ENCODE measurements at regions not wholly inside any gene's neighbourhood (a gene's known extent, or its start where the extent isn't known, plus 50 kb on each side); places are given as distances from the start of the nearest gene placed in this dataset.

DNA sequence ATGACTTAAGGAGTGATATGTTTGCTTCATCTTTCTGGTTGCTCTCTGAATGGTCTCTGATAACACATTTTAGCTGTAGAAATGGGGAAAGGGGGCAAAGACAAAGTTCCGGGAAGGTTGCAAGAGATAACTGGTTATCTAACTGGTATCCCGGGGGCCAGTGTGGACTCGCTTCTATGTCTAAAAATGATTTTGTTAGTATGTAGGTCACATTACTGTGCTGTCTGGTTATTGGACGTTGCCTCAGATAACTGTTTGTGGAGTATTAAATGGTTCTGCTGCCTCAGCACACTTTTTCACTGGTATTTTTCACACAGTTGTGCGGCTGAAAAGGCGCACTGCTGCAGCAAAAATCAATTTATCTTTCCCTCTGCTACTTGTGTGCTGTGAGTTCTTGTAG is 63.0 kb upstream of the ZNF536 start:
- Mint-ChIP-seq H3K27ac (ENCODE audit: unreplicated experiment) (no peak overlapping the region), H3K36me3 (ENCODE audit: insufficient read depth, unreplicated experiment) (no peaks in the 10 kb centered on the region), H3K4me1 (ENCODE audit: low read depth, unreplicated experiment) (no peaks in the 10 kb centered on the region), H3K4me3 (ENCODE audit: unreplicated experiment) (no peak overlapping the region), H3K9me3 (ENCODE audit: unreplicated experiment) (no peaks in the 10 kb centered on the region), H3K27me3 (ENCODE audit: insufficient read depth, unreplicated experiment) (no peaks in the 10 kb centered on the region)
- CTCF ChIA-PET = no interaction called here
- TF ChIP-seq, protein P1, sequence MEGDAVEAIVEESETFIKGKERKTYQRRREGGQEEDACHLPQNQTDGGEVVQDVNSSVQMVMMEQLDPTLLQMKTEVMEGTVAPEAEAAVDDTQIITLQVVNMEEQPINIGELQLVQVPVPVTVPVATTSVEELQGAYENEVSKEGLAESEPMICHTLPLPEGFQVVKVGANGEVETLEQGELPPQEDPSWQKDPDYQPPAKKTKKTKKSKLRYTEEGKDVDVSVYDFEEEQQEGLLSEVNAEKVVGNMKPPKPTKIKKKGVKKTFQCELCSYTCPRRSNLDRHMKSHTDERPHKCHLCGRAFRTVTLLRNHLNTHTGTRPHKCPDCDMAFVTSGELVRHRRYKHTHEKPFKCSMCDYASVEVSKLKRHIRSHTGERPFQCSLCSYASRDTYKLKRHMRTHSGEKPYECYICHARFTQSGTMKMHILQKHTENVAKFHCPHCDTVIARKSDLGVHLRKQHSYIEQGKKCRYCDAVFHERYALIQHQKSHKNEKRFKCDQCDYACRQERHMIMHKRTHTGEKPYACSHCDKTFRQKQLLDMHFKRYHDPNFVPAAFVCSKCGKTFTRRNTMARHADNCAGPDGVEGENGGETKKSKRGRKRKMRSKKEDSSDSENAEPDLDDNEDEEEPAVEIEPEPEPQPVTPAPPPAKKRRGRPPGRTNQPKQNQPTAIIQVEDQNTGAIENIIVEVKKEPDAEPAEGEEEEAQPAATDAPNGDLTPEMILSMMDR (IDR thresholded peaks at IDR 0.05; ENCODE audit: insufficient read depth in 1 of 2, low read depth in 1 of 2, low read length in 1 of 2, severe bottlenecking in 1 of 2, unreplicated experiment in 1 of 2) = no peak
- H3K9me3 ChIP-seq = no peaks in the 10 kb centered on the region
- no TSS peak for BruUV-seq (replicated peaks)
- H3K36me3 ChIP-seq (ENCODE audit: control insufficient read depth, insufficient read depth, low read length) = no peaks in the 10 kb centered on the region
- H3K4me3 ChIP-seq (ENCODE audit: low read depth, low read length) = no peak overlapping the region
- DNase-seq = no peak
- 0 out of 2 replicates have a peak, but pooled peaks cover 1% of the 10 kb centered on the region for H3K27me3 ChIP-seq (replicated peaks; ENCODE audit: control insufficient read depth, insufficient read depth, low read length)
- intact Hi-C loops (cut with micrococcal nuclease; ENCODE audit: unreplicated experiment) = no loop called here
- POLR2A ChIA-PET = no interaction called here
- peaks cover 4% of the 10 kb centered on the region for H3K4me1 ChIP-seq

DNA sequence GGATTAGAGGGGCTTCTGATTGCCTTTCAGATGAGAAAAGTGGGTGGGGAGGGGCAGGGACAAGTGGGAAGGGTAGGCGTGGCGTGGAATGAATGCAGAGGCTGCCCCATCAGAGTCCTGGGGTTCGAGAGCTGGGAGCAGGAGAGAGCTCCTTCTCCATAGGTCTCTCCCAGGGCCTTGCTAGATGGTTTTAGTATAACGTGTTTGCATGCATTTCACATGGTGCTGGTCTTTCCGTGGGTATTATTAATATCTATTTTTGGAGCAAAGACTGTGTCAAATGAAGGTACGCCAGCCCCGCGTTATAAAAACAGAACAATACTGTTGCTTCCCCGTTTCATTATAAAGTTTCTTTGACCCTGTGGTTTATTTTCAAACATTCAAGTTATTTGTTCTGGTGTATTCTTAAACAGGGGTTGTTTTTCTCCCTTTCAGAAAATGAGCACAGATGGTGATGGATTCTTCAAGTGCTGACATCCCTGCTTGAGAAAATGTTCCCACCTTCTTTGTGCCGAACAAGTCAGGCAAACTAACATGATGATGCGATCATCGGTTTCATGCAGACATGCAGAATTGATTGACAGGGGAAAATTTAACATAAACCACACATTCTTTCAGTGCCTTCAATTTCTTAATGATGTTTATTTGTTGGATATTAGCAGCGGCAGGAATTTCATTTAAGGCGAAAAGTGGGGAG is 62.1 kb upstream of the ZNF536 start:
- no peak overlapping the region for H3K27ac Mint-ChIP-seq (ENCODE audit: unreplicated experiment)
- H3K27me3 ChIP-seq (replicated peaks; ENCODE audit: control insufficient read depth, insufficient read depth, low read length) = no peaks in the 10 kb centered on the region
- H3K9me3 ChIP-seq = no peaks in the 10 kb centered on the region
- H3K4me1 ChIP-seq = peaks cover 8% of the 10 kb centered on the region
- no peaks in the 10 kb centered on the region for H3K27me3 Mint-ChIP-seq (ENCODE audit: insufficient read depth, unreplicated experiment)
- H3K4me3 Mint-ChIP-seq (ENCODE audit: unreplicated experiment) = no peak overlapping the region
- ChIA-PET CTCF (no interaction called here), POLR2A (no interaction called here)
- no peaks in the 10 kb centered on the region for H3K36me3 Mint-ChIP-seq (ENCODE audit: insufficient read depth, unreplicated experiment)
- H3K4me3 ChIP-seq (ENCODE audit: low read depth, low read length) = no peak overlapping the region
- DNase-seq = no peak
- TF ChIP-seq, protein P1 (IDR thresholded peaks at IDR 0.05; ENCODE audit: insufficient read depth in 1 of 2, low read depth in 1 of 2, low read length in 1 of 2, severe bottlenecking in 1 of 2, unreplicated experiment in 1 of 2) = no peak
- H3K9me3 Mint-ChIP-seq (ENCODE audit: unreplicated experiment) = peaks cover 5% of the 10 kb centered on the region
- no peaks in the 10 kb centered on the region for H3K4me1 Mint-ChIP-seq (ENCODE audit: low read depth, unreplicated experiment)
- H3K36me3 ChIP-seq (ENCODE audit: control insufficient read depth, insufficient read depth, low read length) = no peaks in the 10 kb centered on the region
- BruUV-seq (replicated peaks) = no TSS peak
- intact Hi-C loops (cut with micrococcal nuclease; ENCODE audit: unreplicated experiment) = no loop called here

DNA sequence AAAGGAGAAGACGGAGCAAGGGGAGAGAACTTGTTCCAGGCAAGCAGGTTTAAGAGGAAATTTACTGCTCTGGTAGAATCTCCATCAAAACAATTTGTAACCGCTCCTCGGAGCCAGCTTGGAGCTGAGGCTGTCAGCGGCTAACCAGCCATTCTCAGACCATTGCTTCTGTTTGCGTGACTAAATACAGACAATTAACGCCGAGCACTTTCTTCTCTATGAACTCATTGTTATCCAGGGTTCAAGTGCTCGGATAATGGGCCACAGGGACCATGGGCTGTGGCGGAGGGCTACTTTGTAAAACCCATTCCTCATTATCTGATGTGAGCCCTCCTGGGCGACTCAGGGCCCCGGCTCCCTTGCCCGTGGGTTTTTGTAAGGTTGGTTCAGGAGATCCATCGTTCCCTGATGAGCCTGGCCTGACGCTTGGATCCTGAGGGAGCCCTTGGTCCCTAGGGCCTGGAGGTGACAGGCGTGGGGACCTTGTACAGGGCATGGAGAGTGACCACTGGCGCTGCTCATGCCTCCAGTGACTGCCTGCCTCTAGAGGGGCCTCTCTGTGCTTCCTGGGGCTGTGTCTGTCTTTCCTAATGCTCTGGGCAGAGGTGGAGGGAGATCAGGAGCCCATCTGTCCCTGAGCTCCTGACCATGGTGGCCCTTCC is 61.5 kb upstream of the ZNF536 start:
- Mint-ChIP-seq H3K9me3 (ENCODE audit: unreplicated experiment) (peaks cover 11% of the 10 kb centered on the region), H3K4me3 (ENCODE audit: unreplicated experiment) (no peak overlapping the region), H3K27me3 (ENCODE audit: insufficient read depth, unreplicated experiment) (no peaks in the 10 kb centered on the region), H3K4me1 (ENCODE audit: low read depth, unreplicated experiment) (no peaks in the 10 kb centered on the region), H3K36me3 (ENCODE audit: insufficient read depth, unreplicated experiment) (no peaks in the 10 kb centered on the region), H3K27ac (ENCODE audit: unreplicated experiment) (no peak overlapping the region)
- intact Hi-C loops (cut with micrococcal nuclease; ENCODE audit: unreplicated experiment) = no loop called here
- peaks cover 2% of the 10 kb centered on the region; the same call in 1 of the 2 replicates for H3K9me3 ChIP-seq
- ChIA-PET POLR2A (no interaction called here), CTCF (no interaction called here)
- no peak overlapping the region for H3K4me3 ChIP-seq (ENCODE audit: low read depth, low read length)
- peaks cover 8% of the 10 kb centered on the region for H3K4me1 ChIP-seq
- no peak for DNase-seq
- H3K27me3 ChIP-seq (replicated peaks; ENCODE audit: control insufficient read depth, insufficient read depth, low read length) = no peaks in the 10 kb centered on the region
- no peaks in the 10 kb centered on the region for H3K36me3 ChIP-seq (ENCODE audit: control insufficient read depth, insufficient read depth, low read length)
- no TSS peak for BruUV-seq (replicated peaks)
- TF ChIP-seq, protein P1 (IDR thresholded peaks at IDR 0.05; ENCODE audit: insufficient read depth in 1 of 2, low read depth in 1 of 2, low read length in 1 of 2, severe bottlenecking in 1 of 2, unreplicated experiment in 1 of 2) = no peak
